Caco-2 (cell line): ENCODE measurements at regions not wholly inside any gene's neighbourhood (a gene's known extent, or its start where the extent isn't known, plus 50 kb on each side); places are given as distances from the start of the nearest gene placed in this dataset.

Experiments
- BruUV-seq: library from RNA; stranded (reverse); fragments of 400-500 nt; replicated peaks from 2 replicates; lab custom pipeline; 2021; lab: Mats Ljungman, UMichigan
- CTCF ChIA-PET: fragments of 300-600 bp; sonication (Branson Sonifier 250); formaldehyde crosslinking; loops from one replicate; lab custom pipeline; 2022; ENCODE audit warnings: antibody characterized with exemption; lab: Charles Lee
- POLR2A ChIA-PET: fragments of 300-600 bp; sonication (Branson Sonifier 250); formaldehyde crosslinking; loops from one replicate; lab custom pipeline; 2022; ENCODE audit warnings: antibody characterized with exemption; lab: Charles Lee
- DNase-seq, 2 experiments: peaks; one replicate each; pipeline versions ENCODE4 v3.0.0 to v3.0.0-alpha.2; 2020 to 2022
- H3K27me3 ChIP-seq: replicated peaks from 2 replicates; pipeline ENCODE4 v1.6.0; 2011; ENCODE audit warnings: low read length; ENCODE audit not compliant: control insufficient read depth, insufficient read depth
- H3K36me3 ChIP-seq: 2 replicates; pipeline ENCODE4 v1.5.1; 2011; ENCODE audit warnings: low read length; ENCODE audit not compliant: control insufficient read depth, insufficient read depth
- H3K4me1 ChIP-seq: fragments of 250-450 bp; sonication (Bioruptor Pico); 2 replicates; pipeline ENCODE4 v1.5.1; 2020; ENCODE audit warnings: mild to moderate bottlenecking
- H3K4me3 ChIP-seq: 2 replicates; pipeline ENCODE4 v1.5.1; 2011; ENCODE audit warnings: low read depth, mild to moderate bottlenecking, control low read depth, low read length
- H3K9me3 ChIP-seq: fragments of 250-450 bp; sonication (Bioruptor Pico); 2 replicates; pipeline ENCODE4 v1.5.1; 2020; ENCODE audit warnings: mild to moderate bottlenecking, moderate library complexity
- H3K27ac Mint-ChIP-seq: one replicate; pipeline ENCODE4 v1.8.0; 2022; ENCODE audit warnings: mixed read lengths; ENCODE audit not compliant: unreplicated experiment
- H3K27me3 Mint-ChIP-seq: one replicate; pipeline ENCODE4 v1.8.0; 2022; ENCODE audit warnings: mixed read lengths; ENCODE audit not compliant: insufficient read depth, unreplicated experiment
- H3K36me3 Mint-ChIP-seq: one replicate; pipeline ENCODE4 v1.8.0; 2022; ENCODE audit warnings: mild to moderate bottlenecking, mixed read lengths; ENCODE audit not compliant: insufficient read depth, unreplicated experiment
- H3K4me1 Mint-ChIP-seq: one replicate; pipeline ENCODE4 v1.8.0; 2022; ENCODE audit warnings: low read depth, mixed read lengths; ENCODE audit not compliant: unreplicated experiment
- H3K4me3 Mint-ChIP-seq: one replicate; pipeline ENCODE4 v1.8.0; 2022; ENCODE audit warnings: mild to moderate bottlenecking, moderate library complexity, mixed read lengths; ENCODE audit not compliant: unreplicated experiment
- H3K9me3 Mint-ChIP-seq: one replicate; pipeline ENCODE4 v1.8.0; 2022; ENCODE audit warnings: mixed read lengths; ENCODE audit not compliant: unreplicated experiment
- intact Hi-C: fragments of 100-400 bp; cut with micrococcal nuclease; formaldehyde crosslinking; loops from one replicate; pipeline ENCODE4 v1.10.0; 2022; ENCODE audit not compliant: unreplicated experiment
- TF ChIP-seq, protein P1 (sequence below), 2 experiments: fragments of 200-600 bp in 1 of 2; IDR thresholded peaks; 1 replicate in 1 of 2; 2 replicates in 1 of 2; pipeline versions ENCODE4 v1.5.1 to v1.8.0; 2011 to 2022; ENCODE audit warnings: antibody characterized with exemption in 1 of 2, control low read depth in 1 of 2, inconsistent platforms in 1 of 2, low read depth in 1 of 2, low read length in 1 of 2, mild to moderate bottlenecking in 1 of 2, moderate library complexity in 1 of 2; ENCODE audit not compliant: insufficient read depth in 1 of 2, severe bottlenecking in 1 of 2, unreplicated experiment in 1 of 2

DNA sequence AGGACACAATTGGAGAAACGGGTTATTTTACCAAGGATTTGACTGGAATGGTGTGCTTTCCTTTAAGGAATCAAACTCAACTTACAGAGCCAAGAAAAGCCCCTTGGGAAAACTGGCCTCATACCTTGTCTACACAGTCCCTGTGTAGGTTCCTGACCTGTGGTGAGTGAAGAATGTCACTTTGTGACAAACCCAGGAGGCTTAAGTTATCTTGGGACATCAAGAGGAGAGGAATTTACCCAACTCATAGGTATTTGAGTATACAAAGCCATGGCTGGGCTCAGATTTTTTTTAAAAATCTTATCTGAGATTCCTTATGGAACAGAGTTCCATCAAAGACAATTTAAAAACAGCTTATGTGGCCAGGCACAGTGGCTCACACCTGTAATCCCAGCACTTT, 112.1 kb downstream of the EIF4E start:
- peaks cover 7% of the 10 kb centered on the region for H3K9me3 Mint-ChIP-seq
- H3K9me3 ChIP-seq = no peaks in the 10 kb centered on the region
- H3K27ac Mint-ChIP-seq = peak overlapping the region; percentile 94
- POLR2A ChIA-PET = interaction anchor here (1.2 to 2.7 kb wide), 2 partner anchors 16 to 69 kb away, joined by 3 to 12 read pairs; no protein-coding TSS in a partner anchor
- TF ChIP-seq, protein P1, sequence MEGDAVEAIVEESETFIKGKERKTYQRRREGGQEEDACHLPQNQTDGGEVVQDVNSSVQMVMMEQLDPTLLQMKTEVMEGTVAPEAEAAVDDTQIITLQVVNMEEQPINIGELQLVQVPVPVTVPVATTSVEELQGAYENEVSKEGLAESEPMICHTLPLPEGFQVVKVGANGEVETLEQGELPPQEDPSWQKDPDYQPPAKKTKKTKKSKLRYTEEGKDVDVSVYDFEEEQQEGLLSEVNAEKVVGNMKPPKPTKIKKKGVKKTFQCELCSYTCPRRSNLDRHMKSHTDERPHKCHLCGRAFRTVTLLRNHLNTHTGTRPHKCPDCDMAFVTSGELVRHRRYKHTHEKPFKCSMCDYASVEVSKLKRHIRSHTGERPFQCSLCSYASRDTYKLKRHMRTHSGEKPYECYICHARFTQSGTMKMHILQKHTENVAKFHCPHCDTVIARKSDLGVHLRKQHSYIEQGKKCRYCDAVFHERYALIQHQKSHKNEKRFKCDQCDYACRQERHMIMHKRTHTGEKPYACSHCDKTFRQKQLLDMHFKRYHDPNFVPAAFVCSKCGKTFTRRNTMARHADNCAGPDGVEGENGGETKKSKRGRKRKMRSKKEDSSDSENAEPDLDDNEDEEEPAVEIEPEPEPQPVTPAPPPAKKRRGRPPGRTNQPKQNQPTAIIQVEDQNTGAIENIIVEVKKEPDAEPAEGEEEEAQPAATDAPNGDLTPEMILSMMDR (IDR thresholded peaks at IDR 0.05; ENCODE audit: insufficient read depth in 1 of 2, low read depth in 1 of 2, low read length in 1 of 2, severe bottlenecking in 1 of 2, unreplicated experiment in 1 of 2) = no peak
- intact Hi-C loops = loop anchor here (1.0 to 5.0 kb wide), 4 partner anchors 37 to 350 kb away; no protein-coding TSS in a partner anchor
- no peaks in the 10 kb centered on the region for H3K27me3 ChIP-seq
- BruUV-seq = no TSS peak
- H3K36me3 ChIP-seq = no peaks in the 10 kb centered on the region
- H3K4me1 ChIP-seq = peaks cover 42% of the 10 kb centered on the region
- no peaks in the 10 kb centered on the region for H3K36me3 Mint-ChIP-seq
- peaks cover 39% of the 10 kb centered on the region for H3K4me1 Mint-ChIP-seq
- H3K27me3 Mint-ChIP-seq = no peaks in the 10 kb centered on the region
- peak; percentile 81 to 84 for DNase-seq
- no peak overlapping the region for H3K4me3 ChIP-seq
- H3K4me3 Mint-ChIP-seq = no peak overlapping the region
- CTCF ChIA-PET = interaction anchor here (0.7 to 1.8 kb wide), 2 partner anchors 14 to 112 kb away, joined by 3 read pairs; no protein-coding TSS in a partner anchor

DNA sequence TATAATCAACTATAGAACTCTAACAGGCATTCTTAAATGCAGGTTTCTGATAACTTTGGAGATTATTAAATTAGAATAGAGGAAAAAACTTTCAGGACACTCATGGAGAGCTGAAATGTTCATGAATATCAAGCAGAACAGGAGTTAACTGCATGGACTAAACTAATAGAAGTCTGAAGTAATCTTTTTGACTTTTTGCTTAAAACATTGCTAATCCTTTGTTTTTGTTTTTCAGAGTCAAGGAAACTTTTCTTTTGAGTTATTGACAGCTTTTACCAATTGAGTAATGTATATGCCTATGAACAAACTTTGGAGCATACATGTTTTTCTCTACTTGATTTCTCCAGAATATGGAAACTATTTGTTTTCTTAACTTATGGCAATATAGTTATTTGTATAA, 112.5 kb downstream of the EIF4E start:
- ChIA-PET CTCF (interaction anchor here (0.7 to 1.8 kb wide), 2 partner anchors 14 to 112 kb away, joined by 3 read pairs; no protein-coding TSS in a partner anchor), POLR2A (interaction anchor here (1.2 to 2.7 kb wide), 2 partner anchors 15 to 69 kb away, joined by 3 to 12 read pairs; no protein-coding TSS in a partner anchor)
- Mint-ChIP-seq H3K27ac (peak overlapping the region; percentile 94), H3K27me3 (no peaks in the 10 kb centered on the region), H3K9me3 (peaks cover 7% of the 10 kb centered on the region), H3K36me3 (no peaks in the 10 kb centered on the region), H3K4me3 (no peak overlapping the region), H3K4me1 (peaks cover 35% of the 10 kb centered on the region)
- H3K9me3 ChIP-seq = no peaks in the 10 kb centered on the region
- peaks cover 42% of the 10 kb centered on the region for H3K4me1 ChIP-seq
- intact Hi-C loops = loop anchor here (5.0 kb wide), 3 partner anchors 129 to 349 kb away; no protein-coding TSS in a partner anchor
- no peaks in the 10 kb centered on the region for H3K27me3 ChIP-seq
- H3K36me3 ChIP-seq = no peaks in the 10 kb centered on the region
- no peak overlapping the region for H3K4me3 ChIP-seq
- no TSS peak for BruUV-seq
- TF ChIP-seq, protein P1 (IDR thresholded peaks at IDR 0.05; ENCODE audit: insufficient read depth in 1 of 2, low read depth in 1 of 2, low read length in 1 of 2, severe bottlenecking in 1 of 2, unreplicated experiment in 1 of 2) = no peak
- no peak for DNase-seq

- CTCF ChIA-PET = no interaction called here
- TF ChIP-seq, protein P1 (IDR thresholded peaks at IDR 0.05; ENCODE audit: insufficient read depth in 1 of 2, low read depth in 1 of 2, low read length in 1 of 2, severe bottlenecking in 1 of 2, unreplicated experiment in 1 of 2) = no peak
- peak overlapping the region; percentile 92 for H3K27ac Mint-ChIP-seq
- H3K4me1 Mint-ChIP-seq = peaks cover 35% of the 10 kb centered on the region
- H3K4me1 ChIP-seq = peaks cover 46% of the 10 kb centered on the region
- no TSS peak for BruUV-seq
- H3K4me3 ChIP-seq = no peak overlapping the region
- no peaks in the 10 kb centered on the region for H3K36me3 ChIP-seq
- no peaks in the 10 kb centered on the region for H3K27me3 ChIP-seq
- POLR2A ChIA-PET = no interaction called here
- H3K9me3 ChIP-seq = no peaks in the 10 kb centered on the region
- intact Hi-C loops = no loop called here
- no peak for DNase-seq
- H3K36me3 Mint-ChIP-seq = peaks cover 11% of the 10 kb centered on the region
- peaks cover 4% of the 10 kb centered on the region for H3K9me3 Mint-ChIP-seq
- H3K27me3 Mint-ChIP-seq = no peaks in the 10 kb centered on the region
- no peak overlapping the region for H3K4me3 Mint-ChIP-seq
Observed at GRCh38 chr4:98804403-98804802, 124.5 kb downstream of the EIF4E start.
